Chondrocyte (in vitro differentiated cells): ENCODE measurements at regions not wholly inside any gene's neighbourhood (a gene's known extent, or its start where the extent isn't known, plus 50 kb on each side); places are given as distances from the start of the nearest gene placed in this dataset.

Source experiments
- DNase-seq: peaks from one replicate; pipeline ENCODE4 v3.0.0; 2021; ENCODE audit warnings: mixed read lengths, low spot score
- H3K27ac Mint-ChIP-seq: one replicate; pipeline ENCODE4 v1.8.0; 2021; ENCODE audit warnings: mild to moderate bottlenecking, moderate library complexity, mixed read lengths; ENCODE audit not compliant: unreplicated experiment
- H3K27me3 Mint-ChIP-seq: 2 replicates; pipeline ENCODE4 v1.8.0; 2021; ENCODE audit warnings: low read depth, mixed read lengths
- H3K36me3 Mint-ChIP-seq: 2 replicates; pipeline ENCODE4 v1.8.0; 2021; ENCODE audit warnings: low read depth, mixed read lengths
- H3K4me1 Mint-ChIP-seq: 2 replicates; pipeline ENCODE4 v1.8.0; 2021; ENCODE audit warnings: low read depth, mild to moderate bottlenecking, mixed read lengths
- H3K4me3 Mint-ChIP-seq: one replicate; pipeline ENCODE4 v1.8.0; 2021; ENCODE audit warnings: mild to moderate bottlenecking, moderate library complexity, mixed read lengths; ENCODE audit not compliant: unreplicated experiment
- H3K9me3 Mint-ChIP-seq: 2 replicates; pipeline ENCODE4 v1.8.0; 2021; ENCODE audit warnings: low read depth, mixed read lengths
- CTCF ChIP-seq: fragments of 200-600 bp; sonication (generic); IDR thresholded peaks from 2 replicates; pipeline ENCODE4 v1.5.0; 2021; ENCODE audit warnings: antibody characterized with exemption, mild to moderate bottlenecking, moderate library complexity

GRCh38 chr11:76607431-76607830 is 63.1 kb downstream of the LRRC32 start:
- Mint-ChIP-seq H3K9me3 (no peaks in the 10 kb centered on the region), H3K4me1 (peaks cover 62% of the 10 kb centered on the region), H3K4me3 (no peak overlapping the region), H3K36me3 (no peaks in the 10 kb centered on the region), H3K27me3 (no peaks in the 10 kb centered on the region), H3K27ac (no peak overlapping the region)
- DNase-seq = no peak
- TF ChIP-seq CTCF = no peak

- no peak overlapping the region for H3K4me3 Mint-ChIP-seq
- no peak for TF ChIP-seq CTCF
- no peak overlapping the region for H3K27ac Mint-ChIP-seq
Measured at GRCh38 chr11:76605338-76606074, 65.0 kb downstream of the LRRC32 start.

GRCh38 chr11:76604626-76605241 is 65.8 kb downstream of the LRRC32 start:
- Mint-ChIP-seq H3K9me3 (no peaks in the 10 kb centered on the region), H3K4me3 (no peak overlapping the region), H3K27ac (peak overlapping the region; percentile 38), H3K4me1 (peaks cover 44% of the 10 kb centered on the region), H3K27me3 (no peaks in the 10 kb centered on the region), H3K36me3 (no peaks in the 10 kb centered on the region)
- TF ChIP-seq CTCF = no peak
- no peak for DNase-seq

More at GRCh38 chr11:76605338-76606074, 65.0 kb downstream of the LRRC32 start:
- Mint-ChIP-seq H3K27me3 (no peaks in the 10 kb centered on the region), H3K36me3 (no peaks in the 10 kb centered on the region), H3K9me3 (no peaks in the 10 kb centered on the region), H3K4me1 (peaks cover 52% of the 10 kb centered on the region)
- no peak for DNase-seq

- peaks cover 46% of the 10 kb centered on the region for H3K4me1 Mint-ChIP-seq
- no peak for DNase-seq
- H3K27ac Mint-ChIP-seq = no peak overlapping the region
- H3K4me3 Mint-ChIP-seq = no peak overlapping the region
- H3K36me3 Mint-ChIP-seq = no peaks in the 10 kb centered on the region
- no peaks in the 10 kb centered on the region for H3K27me3 Mint-ChIP-seq
- H3K9me3 Mint-ChIP-seq = no peaks in the 10 kb centered on the region
- no peak for TF ChIP-seq CTCF
Measured at GRCh38 chr11:76604081-76604625, 66.4 kb downstream of the LRRC32 start.

- no peak for TF ChIP-seq CTCF
- H3K27ac Mint-ChIP-seq = no peak overlapping the region
- H3K9me3 Mint-ChIP-seq = no peaks in the 10 kb centered on the region
- no peaks in the 10 kb centered on the region for H3K36me3 Mint-ChIP-seq
- DNase-seq = no peak
- no peaks in the 10 kb centered on the region for H3K27me3 Mint-ChIP-seq
- H3K4me3 Mint-ChIP-seq = no peak overlapping the region
- peaks cover 55% of the 10 kb centered on the region for H3K4me1 Mint-ChIP-seq
Measured at GRCh38 chr11:76603202-76603601, 67.3 kb downstream of the LRRC32 start.
